ENCODE measurements at regions not wholly inside any gene's neighbourhood (a gene's known extent, or its start where the extent isn't known, plus 50 kb on each side); places are given as distances from the start of the nearest gene placed in this dataset.
"Not testable (repeated sequence)": the region's sequence is repeated elsewhere in the genome, so short reads cannot be mapped to it uniquely, and the experiment has no call there.

DNA sequence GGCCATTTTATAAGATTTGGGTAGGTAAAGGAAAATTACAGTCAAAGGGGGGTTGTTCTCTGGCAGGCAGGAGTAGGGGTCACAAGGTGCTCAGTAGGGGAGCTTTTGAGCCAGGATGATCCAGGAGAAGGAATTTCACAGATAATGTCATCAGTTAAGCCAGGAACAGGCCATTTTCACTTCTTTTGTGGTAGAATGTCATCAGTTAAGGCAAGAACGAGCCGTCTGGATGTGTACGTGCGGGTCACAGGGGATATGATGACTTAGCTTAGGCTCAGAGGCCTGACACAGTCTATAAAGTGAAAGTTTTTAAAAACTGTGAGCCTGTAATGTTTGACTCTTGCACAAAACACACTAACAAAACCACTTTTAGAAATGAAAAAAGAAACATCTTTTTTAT, 1371.3 kb upstream of the RAG2 start:
- TF ChIP-seq EZH2 (IDR thresholded peaks at IDR 0.05; ENCODE audit: borderline replicate concordance, control insufficient read depth, low read depth, low read length); SPI1 (IDR thresholded peaks at IDR 0.05; ENCODE audit: borderline replicate concordance, insufficient read depth, low read depth, low read length); MTA2 (IDR thresholded peaks at IDR 0.05; ENCODE audit: low read depth); CBFB (IDR thresholded peaks at IDR 0.05; ENCODE audit: low read depth); CREM (IDR thresholded peaks at IDR 0.05; ENCODE audit: low read depth); POLR2A (IDR thresholded peaks at IDR 0.05; ENCODE audit: low read depth, low read length): not testable (repeated sequence)
- TF ChIP-seq, protein P1, sequence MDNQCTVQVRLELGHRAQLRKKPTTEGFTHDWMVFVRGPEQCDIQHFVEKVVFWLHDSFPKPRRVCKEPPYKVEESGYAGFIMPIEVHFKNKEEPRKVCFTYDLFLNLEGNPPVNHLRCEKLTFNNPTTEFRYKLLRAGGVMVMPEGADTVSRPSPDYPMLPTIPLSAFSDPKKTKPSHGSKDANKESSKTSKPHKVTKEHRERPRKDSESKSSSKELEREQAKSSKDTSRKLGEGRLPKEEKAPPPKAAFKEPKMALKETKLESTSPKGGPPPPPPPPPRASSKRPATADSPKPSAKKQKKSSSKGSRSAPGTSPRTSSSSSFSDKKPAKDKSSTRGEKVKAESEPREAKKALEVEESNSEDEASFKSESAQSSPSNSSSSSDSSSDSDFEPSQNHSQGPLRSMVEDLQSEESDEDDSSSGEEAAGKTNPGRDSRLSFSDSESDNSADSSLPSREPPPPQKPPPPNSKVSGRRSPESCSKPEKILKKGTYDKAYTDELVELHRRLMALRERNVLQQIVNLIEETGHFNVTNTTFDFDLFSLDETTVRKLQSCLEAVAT (IDR thresholded peaks at IDR 0.05): not testable (repeated sequence)
- TF ChIP-seq, protein P2, sequence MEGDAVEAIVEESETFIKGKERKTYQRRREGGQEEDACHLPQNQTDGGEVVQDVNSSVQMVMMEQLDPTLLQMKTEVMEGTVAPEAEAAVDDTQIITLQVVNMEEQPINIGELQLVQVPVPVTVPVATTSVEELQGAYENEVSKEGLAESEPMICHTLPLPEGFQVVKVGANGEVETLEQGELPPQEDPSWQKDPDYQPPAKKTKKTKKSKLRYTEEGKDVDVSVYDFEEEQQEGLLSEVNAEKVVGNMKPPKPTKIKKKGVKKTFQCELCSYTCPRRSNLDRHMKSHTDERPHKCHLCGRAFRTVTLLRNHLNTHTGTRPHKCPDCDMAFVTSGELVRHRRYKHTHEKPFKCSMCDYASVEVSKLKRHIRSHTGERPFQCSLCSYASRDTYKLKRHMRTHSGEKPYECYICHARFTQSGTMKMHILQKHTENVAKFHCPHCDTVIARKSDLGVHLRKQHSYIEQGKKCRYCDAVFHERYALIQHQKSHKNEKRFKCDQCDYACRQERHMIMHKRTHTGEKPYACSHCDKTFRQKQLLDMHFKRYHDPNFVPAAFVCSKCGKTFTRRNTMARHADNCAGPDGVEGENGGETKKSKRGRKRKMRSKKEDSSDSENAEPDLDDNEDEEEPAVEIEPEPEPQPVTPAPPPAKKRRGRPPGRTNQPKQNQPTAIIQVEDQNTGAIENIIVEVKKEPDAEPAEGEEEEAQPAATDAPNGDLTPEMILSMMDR (IDR thresholded peaks at IDR 0.05 in 2 of 3, conservative IDR thresholded peaks at IDR 0.05 in 1 of 3; ENCODE audit: control insufficient read depth in 2 of 3, extremely low read depth in 1 of 3, insufficient read depth in 1 of 3, low read depth in 3 of 3, low read length in 3 of 3): not testable (repeated sequence)

Data from GM12878 (cell line).